GM18511 (cell line): ENCODE measurements at regions not wholly inside any gene's neighbourhood (a gene's known extent, or its start where the extent isn't known, plus 50 kb on each side); places are given as distances from the start of the nearest gene placed in this dataset.

Source experiments
- ATAC-seq: cut with Tn5 transposase; IDR thresholded peaks from one replicate; pipeline ENCODE4 v1.9.1; 2021; ENCODE audit warnings: mild to moderate bottlenecking, moderate library complexity; ENCODE audit not compliant: unreplicated experiment

- no peak for ATAC-seq
Measured at GRCh38 chr12:44961887-44962286, 85.8 kb upstream of the NELL2 start.

- no peak for ATAC-seq
Measured at GRCh38 chr12:44960856-44961255, 84.7 kb upstream of the NELL2 start.

DNA sequence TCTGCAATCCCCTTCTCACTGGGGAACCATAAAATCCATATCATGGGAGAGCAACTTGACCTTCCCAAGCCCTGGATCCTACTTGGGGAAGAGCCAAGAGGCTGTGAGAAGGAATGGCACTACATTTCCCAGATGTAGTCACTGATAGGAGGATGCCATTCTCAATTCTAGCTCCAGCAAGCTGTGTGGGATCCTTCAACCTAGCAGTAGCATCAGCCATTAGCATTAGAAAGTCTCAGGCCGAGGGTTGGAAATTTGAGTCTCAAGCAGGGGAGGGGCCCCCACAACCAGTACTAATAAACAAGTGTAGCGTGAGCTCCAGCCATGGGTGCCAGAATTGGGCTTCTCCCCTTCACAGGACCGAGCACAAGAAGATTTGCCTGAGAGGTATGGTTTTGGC lies 84.3 kb upstream of the NELL2 start:
- ATAC-seq: no peak

DNA sequence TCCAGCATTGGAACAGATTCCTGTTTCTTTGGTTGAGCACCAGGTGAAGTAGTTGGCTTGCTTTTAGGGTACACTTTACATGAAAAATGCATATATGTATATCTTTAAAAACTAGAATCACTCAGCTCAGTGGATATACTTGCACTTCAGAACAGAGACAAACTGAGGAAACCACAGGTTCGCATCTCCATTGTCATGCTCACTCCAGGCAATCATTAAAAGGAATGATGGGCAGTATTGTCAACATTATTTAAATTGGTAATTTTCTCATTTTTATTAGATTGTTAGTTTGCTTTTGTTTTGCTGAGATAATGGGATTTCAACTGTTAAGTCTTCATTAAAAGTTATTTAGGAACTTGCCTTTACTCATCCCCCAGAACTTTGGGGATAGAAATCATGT lies 71.0 kb upstream of the NELL2 start:
- no peak for ATAC-seq

- no peak for ATAC-seq
Measured at GRCh38 chr12:44942714-44943113, 66.6 kb upstream of the NELL2 start.

DNA sequence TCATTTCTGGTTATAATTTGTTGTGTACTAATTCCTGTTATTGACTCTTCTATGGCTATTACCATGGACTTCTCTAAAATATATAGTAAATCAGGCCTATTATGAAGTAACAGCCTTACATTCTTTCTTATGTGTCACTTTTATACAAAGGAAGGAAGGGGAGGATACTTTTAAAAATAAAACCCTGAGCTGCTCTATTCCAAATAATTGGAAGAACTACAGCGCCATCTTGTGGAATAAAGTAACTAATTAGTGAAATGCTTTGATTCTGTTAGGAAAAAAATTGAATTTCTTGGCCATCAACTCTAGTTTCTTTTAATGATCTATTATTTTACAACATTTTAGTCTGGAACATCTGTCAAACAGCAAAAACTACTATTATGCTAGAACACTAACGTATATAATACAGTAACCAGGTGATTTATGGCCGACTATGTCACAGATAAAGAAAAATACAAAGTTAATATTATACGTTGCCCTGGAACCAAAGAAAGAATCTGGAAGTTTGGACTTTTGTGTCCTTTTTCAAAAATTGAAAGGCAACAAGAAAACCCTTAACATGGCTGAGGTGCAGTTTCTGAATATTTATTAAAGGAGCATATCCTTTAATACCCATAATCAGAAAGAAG lies 55.0 kb upstream of the NELL2 start:
- peak; percentile 75 for ATAC-seq

GRCh38 chr12:44929236-44929885 lies 53.2 kb upstream of the NELL2 start:
- no peak for ATAC-seq
